ENCODE measurements at regions not wholly inside any gene's neighbourhood (a gene's known extent, or its start where the extent isn't known, plus 50 kb on each side); places are given as distances from the start of the nearest gene placed in this dataset.

DNA sequence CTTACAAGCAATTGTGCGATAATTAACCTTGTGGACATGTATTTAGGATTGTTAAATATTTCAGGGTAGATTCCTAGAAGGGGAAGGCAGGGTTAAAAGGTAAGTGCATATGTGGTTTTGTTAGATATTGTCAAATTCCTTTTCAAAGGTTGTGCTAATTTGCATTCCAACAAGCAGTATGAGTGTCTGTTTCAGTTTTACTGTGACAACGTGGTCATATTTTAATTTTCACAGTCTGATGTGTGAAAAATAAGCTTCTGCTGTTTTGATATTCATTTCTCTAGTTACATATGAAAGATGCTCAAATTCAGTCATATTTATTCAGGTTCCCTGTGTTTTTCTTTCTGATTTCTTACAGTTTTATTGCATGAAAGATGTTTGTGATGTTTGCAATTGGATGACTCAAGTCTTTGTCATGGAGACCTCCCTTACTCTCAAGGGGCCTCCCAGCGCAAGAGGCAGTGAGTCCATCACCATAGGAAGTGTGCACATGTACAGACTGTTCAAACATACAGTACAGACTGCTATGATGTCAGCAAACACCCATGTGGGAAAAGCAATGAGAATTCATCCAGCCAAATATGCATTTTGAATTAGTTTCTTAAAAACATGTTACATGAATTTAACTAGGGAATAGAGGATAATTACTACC is 310.8 kb downstream of the GALR1 start:
- H3K4me1 ChIP-seq (ENCODE audit: control insufficient read depth, insufficient read depth, low read length): no peaks in the 10 kb centered on the region
- H3K9me3 ChIP-seq (ENCODE audit: control insufficient read depth, insufficient read depth, low read length): no peaks in the 10 kb centered on the region
- no peaks in the 10 kb centered on the region for H3K27me3 ChIP-seq (ENCODE audit: control insufficient read depth, insufficient read depth, low read length)
- WGBS (ENCODE audit: insufficient coverage, insufficient read length): no CpG with 5 or more reads among the region's 3 CpGs
- H3K4me3 ChIP-seq (ENCODE audit: low read length): no peak overlapping the region
- no peaks in the 10 kb centered on the region for H3K36me3 ChIP-seq (ENCODE audit: control insufficient read depth, insufficient read depth, low read length)
- DNase-seq (ENCODE audit: low read depth, low spot score): no peak
- H3K27ac ChIP-seq (ENCODE audit: low read length): no peak overlapping the region

DNA sequence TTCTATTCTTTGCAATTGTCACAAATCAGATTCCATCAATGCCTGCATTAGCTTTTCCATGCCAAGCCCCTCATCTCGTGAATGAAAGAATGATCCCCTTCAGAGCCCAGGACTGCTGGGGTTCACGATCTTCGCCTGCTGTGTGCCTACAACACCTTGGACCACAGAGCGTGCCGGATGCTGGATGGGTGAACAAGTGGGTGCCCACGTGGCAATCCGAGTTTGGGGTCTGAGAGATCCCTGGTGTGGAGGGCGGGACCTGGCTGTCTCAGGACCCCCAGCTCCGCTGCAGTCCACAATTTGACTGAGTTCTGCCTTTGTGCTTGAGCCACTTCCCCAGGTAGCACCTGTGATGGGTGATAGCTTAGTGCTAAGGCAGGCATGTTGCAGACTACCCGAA is 317.0 kb downstream of the GALR1 start:
- Histone ChIP-seq H3K27me3 (ENCODE audit: control insufficient read depth, insufficient read depth, low read length) (no peaks in the 10 kb centered on the region), H3K9me3 (ENCODE audit: control insufficient read depth, insufficient read depth, low read length) (no peaks in the 10 kb centered on the region), H3K4me1 (ENCODE audit: control insufficient read depth, insufficient read depth, low read length) (no peaks in the 10 kb centered on the region), H3K4me3 (ENCODE audit: low read length) (no peak overlapping the region), H3K36me3 (ENCODE audit: control insufficient read depth, insufficient read depth, low read length) (no peaks in the 10 kb centered on the region), H3K27ac (ENCODE audit: low read length) (no peak overlapping the region)
- no peak for DNase-seq (ENCODE audit: low read depth, low spot score)
- WGBS (ENCODE audit: insufficient coverage, insufficient read length): no CpG with 5 or more reads among the region's 10 CpGs

DNA sequence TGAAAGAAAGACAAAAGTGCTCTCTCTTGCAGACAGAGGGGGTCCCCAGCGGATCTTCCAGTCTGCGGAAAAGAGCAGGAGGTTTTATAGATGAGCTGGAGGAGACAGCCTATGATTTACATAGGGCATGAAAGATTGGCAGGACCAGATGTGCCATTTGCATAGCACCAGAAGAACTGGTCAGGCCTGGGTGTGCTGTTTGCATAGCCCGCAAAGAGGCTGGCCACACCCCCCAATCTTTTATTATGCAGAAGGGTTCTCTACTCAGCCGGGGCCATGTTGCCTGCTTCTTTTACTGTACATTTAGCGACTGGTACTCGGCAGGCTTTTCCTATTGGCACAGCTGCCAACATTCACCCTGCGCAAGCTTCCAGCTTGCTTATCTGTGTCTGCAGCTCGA is 317.6 kb downstream of the GALR1 start:
- no peaks in the 10 kb centered on the region for H3K4me1 ChIP-seq (ENCODE audit: control insufficient read depth, insufficient read depth, low read length)
- H3K27me3 ChIP-seq (ENCODE audit: control insufficient read depth, insufficient read depth, low read length): no peaks in the 10 kb centered on the region
- H3K27ac ChIP-seq (ENCODE audit: low read length): no peak overlapping the region
- no peaks in the 10 kb centered on the region for H3K36me3 ChIP-seq (ENCODE audit: control insufficient read depth, insufficient read depth, low read length)
- H3K9me3 ChIP-seq (ENCODE audit: control insufficient read depth, insufficient read depth, low read length): no peaks in the 10 kb centered on the region
- no CpG with 5 or more reads among the region's 8 CpGs for WGBS (ENCODE audit: insufficient coverage, insufficient read length)
- DNase-seq (ENCODE audit: low read depth, low spot score): no peak
- H3K4me3 ChIP-seq (ENCODE audit: low read length): no peak overlapping the region

DNA sequence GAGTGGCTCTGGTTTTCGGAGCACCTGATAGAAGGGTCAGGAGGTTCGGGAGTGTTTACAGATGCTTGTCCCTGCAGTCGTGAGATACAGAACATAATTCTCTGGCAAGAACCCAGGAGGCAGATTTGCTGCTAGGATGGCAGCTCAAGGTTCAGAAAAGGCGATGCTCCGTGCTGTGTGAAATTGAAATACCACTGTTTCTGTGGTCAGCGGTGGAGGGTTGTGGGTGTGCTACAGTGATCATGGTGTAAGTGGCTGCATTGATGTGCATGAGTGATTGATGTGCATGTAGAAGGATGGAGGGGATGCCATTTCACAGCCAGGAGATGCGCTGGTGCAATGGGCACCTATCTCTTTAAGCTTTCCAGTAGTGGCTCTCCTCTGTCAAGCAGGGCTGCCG is 322.1 kb downstream of the GALR1 start:
- H3K27ac ChIP-seq (ENCODE audit: low read length): no peak overlapping the region
- no peaks in the 10 kb centered on the region for H3K27me3 ChIP-seq (ENCODE audit: control insufficient read depth, insufficient read depth, low read length)
- WGBS (ENCODE audit: insufficient coverage, insufficient read length): no CpG with 5 or more reads among the region's 8 CpGs
- H3K9me3 ChIP-seq (ENCODE audit: control insufficient read depth, insufficient read depth, low read length): no peaks in the 10 kb centered on the region
- H3K36me3 ChIP-seq (ENCODE audit: control insufficient read depth, insufficient read depth, low read length): no peaks in the 10 kb centered on the region
- no peak overlapping the region for H3K4me3 ChIP-seq (ENCODE audit: low read length)
- no peak for DNase-seq (ENCODE audit: low read depth, low spot score)
- no peaks in the 10 kb centered on the region; the same call in 1 of the 2 replicates for H3K4me1 ChIP-seq (ENCODE audit: control insufficient read depth, insufficient read depth, low read length)

DNA sequence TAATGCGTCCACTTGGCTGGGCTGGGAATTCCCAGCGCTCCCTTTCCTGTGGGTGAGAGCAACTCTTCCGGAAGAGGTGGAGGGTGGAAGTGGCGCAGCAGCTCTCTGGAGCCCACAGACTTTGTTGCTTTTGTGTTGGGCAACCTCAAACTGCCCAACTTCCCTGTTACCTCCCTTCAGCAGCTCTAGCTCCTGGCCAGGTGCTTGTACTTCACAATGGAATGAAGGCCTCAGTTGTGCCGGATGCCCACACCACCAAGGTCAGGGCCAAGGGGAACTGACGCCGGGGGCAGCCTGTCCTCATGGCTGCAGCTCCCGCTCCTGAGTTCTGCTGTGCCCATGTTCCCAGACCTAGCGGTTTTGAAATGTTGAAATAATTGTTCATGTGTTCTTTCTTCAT is 322.9 kb downstream of the GALR1 start:
- Histone ChIP-seq H3K4me1 (ENCODE audit: control insufficient read depth, insufficient read depth, low read length) (no peaks in the 10 kb centered on the region; the same call in 1 of the 2 replicates), H3K9me3 (ENCODE audit: control insufficient read depth, insufficient read depth, low read length) (no peaks in the 10 kb centered on the region), H3K36me3 (ENCODE audit: control insufficient read depth, insufficient read depth, low read length) (no peaks in the 10 kb centered on the region), H3K4me3 (ENCODE audit: low read length) (no peak overlapping the region), H3K27me3 (ENCODE audit: control insufficient read depth, insufficient read depth, low read length) (no peaks in the 10 kb centered on the region), H3K27ac (ENCODE audit: low read length) (no peak overlapping the region)
- DNase-seq (ENCODE audit: low read depth, low spot score): no peak
- no CpG with 5 or more reads among the region's 9 CpGs for WGBS (ENCODE audit: insufficient coverage, insufficient read length)

DNA sequence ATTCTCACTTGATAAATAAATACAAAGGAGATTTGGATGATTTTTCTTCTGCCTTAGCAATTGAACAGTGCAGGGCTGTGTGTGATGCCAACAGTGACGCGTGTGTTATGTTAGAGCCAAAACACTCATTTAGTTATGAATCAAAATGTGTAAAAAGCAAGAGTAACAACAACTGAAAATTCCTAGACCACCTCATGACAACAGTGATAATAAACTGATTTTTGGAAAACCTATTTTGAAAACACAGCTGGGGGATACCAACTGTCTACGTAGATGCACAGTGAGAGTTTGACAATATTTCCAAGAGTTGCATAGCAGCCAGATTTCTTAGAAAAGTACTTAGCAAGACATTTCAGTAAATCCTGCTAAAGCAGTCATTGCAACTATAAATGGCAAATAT is 323.9 kb downstream of the GALR1 start:
- whole genome bisulfite sequencing (ENCODE audit: insufficient coverage, insufficient read length): no CpG with 5 or more reads among the region's 3 CpGs
- Histone ChIP-seq H3K27ac (ENCODE audit: low read length) (no peak overlapping the region), H3K9me3 (ENCODE audit: control insufficient read depth, insufficient read depth, low read length) (no peaks in the 10 kb centered on the region), H3K36me3 (ENCODE audit: control insufficient read depth, insufficient read depth, low read length) (no peaks in the 10 kb centered on the region), H3K27me3 (ENCODE audit: control insufficient read depth, insufficient read depth, low read length) (no peaks in the 10 kb centered on the region), H3K4me3 (ENCODE audit: low read length) (no peak overlapping the region), H3K4me1 (ENCODE audit: control insufficient read depth, insufficient read depth, low read length) (no peaks in the 10 kb centered on the region; the same call in 1 of the 2 replicates)
- DNase-seq (ENCODE audit: low read depth, low spot score): no peak

DNA sequence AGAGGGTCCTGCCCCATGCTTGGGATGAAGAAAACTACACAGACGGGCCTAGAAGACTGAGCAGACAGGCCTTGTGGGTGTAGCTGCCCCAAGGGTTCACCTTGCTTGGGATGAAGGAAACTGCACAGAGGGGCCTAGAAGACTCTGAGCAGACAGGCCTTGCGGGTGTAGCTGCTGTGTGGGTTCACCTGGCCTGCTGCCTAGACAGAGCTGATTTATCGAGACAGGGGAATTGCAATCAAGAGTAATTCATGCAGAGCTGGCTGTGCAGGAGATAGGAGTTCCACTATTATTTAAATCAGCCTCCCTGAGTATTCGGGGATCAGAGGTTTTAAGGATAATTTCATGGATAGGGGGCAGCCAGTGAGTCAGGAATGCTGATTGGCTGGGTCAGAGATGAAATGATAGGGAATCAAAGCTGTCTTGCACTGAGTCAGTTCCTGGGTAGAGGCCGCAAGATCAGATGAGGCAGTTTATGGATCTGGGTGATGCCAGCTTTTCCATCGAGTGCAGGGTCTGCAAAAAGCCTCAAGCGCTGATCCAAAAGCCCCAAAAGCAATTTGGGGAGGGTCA is 341.4 kb downstream of the GALR1 start:
- H3K9me3 ChIP-seq (ENCODE audit: control insufficient read depth, insufficient read depth, low read length): no peaks in the 10 kb centered on the region
- no peak overlapping the region for H3K4me3 ChIP-seq (ENCODE audit: low read length)
- H3K36me3 ChIP-seq (ENCODE audit: control insufficient read depth, insufficient read depth, low read length): no peaks in the 10 kb centered on the region
- no peaks in the 10 kb centered on the region for H3K27me3 ChIP-seq (ENCODE audit: control insufficient read depth, insufficient read depth, low read length)
- no peaks in the 10 kb centered on the region for H3K4me1 ChIP-seq (ENCODE audit: control insufficient read depth, insufficient read depth, low read length)
- H3K27ac ChIP-seq (ENCODE audit: low read length): no peak overlapping the region
- DNase-seq (ENCODE audit: low read depth, low spot score): no peak
- no CpG with 5 or more reads among the region's 7 CpGs for WGBS (ENCODE audit: insufficient coverage, insufficient read length)

DNA sequence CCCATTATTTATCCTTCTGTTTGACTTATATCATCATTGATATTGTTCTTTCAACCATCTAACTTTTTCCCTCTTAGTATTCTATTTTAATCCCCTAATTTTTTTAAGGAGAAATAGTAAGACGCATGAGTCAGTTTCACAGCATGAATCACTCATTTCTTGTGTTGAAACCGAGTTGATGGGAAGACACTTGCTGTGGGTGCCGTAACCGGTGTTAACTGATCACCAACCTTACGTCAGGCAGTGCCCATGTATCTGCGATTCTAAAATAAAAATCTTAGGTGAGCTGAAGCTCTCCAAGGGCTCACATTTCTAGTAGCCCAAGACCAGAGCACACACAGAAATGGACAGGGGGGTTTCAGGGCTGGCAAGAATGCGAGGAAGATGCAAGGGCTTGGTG is 348.1 kb downstream of the GALR1 start:
- Histone ChIP-seq H3K4me1 (ENCODE audit: control insufficient read depth, insufficient read depth, low read length) (no peaks in the 10 kb centered on the region), H3K27ac (ENCODE audit: low read length) (no peak overlapping the region), H3K4me3 (ENCODE audit: low read length) (no peak overlapping the region), H3K36me3 (ENCODE audit: control insufficient read depth, insufficient read depth, low read length) (no peaks in the 10 kb centered on the region), H3K27me3 (ENCODE audit: control insufficient read depth, insufficient read depth, low read length) (no peaks in the 10 kb centered on the region), H3K9me3 (ENCODE audit: control insufficient read depth, insufficient read depth, low read length) (no peaks in the 10 kb centered on the region)
- WGBS (ENCODE audit: insufficient coverage, insufficient read length): no CpG with 5 or more reads among the region's 7 CpGs
- DNase-seq (ENCODE audit: low read depth, low spot score): no peak

DNA sequence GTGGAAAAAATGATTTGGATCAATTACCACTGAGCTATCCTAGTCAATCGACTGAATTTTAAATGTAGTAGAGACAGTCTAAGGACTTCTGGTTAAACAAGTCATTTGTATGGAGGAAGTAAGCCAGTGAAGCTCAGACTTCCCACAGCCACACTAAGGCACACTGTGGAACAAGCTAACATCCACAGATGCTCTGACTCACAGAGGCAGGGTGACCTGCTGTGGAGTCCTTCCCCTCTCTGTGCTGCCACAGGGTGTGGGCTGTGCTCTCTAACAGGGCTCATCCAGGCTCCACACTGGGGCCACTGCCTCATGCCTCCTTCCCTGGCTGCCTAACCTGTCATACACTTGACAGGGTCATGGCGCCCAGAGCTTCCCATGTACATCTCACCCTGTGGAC is 351.0 kb downstream of the GALR1 start:
- DNase-seq (ENCODE audit: low read depth, low spot score): no peak
- Histone ChIP-seq H3K36me3 (ENCODE audit: control insufficient read depth, insufficient read depth, low read length) (no peaks in the 10 kb centered on the region), H3K4me1 (ENCODE audit: control insufficient read depth, insufficient read depth, low read length) (no peaks in the 10 kb centered on the region), H3K9me3 (ENCODE audit: control insufficient read depth, insufficient read depth, low read length) (no peaks in the 10 kb centered on the region), H3K27ac (ENCODE audit: low read length) (no peak overlapping the region), H3K4me3 (ENCODE audit: low read length) (no peak overlapping the region), H3K27me3 (ENCODE audit: control insufficient read depth, insufficient read depth, low read length) (no peaks in the 10 kb centered on the region)
- no CpG with 5 or more reads among the region's 2 CpGs for WGBS (ENCODE audit: insufficient coverage, insufficient read length)

DNA sequence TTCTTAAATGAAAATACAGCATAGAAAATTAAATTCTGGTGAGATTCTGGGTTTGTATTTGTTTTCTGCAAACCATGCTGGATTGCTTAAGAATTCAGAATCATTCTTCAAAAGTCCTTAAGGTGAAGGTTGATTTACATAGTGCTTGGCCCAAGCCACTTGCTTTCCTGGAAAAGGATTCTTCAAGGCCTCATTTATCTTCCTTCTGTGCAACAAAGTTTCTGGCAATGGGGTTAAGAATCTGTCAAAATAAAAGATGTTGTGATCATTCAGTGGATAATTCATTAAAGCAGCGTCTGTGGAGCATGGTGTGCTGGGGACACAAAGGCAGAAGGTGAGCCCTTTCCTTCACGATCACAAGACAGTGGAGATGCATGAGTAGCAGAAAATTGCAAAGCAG is 351.9 kb downstream of the GALR1 start:
- Histone ChIP-seq H3K36me3 (ENCODE audit: control insufficient read depth, insufficient read depth, low read length) (no peaks in the 10 kb centered on the region), H3K4me1 (ENCODE audit: control insufficient read depth, insufficient read depth, low read length) (no peaks in the 10 kb centered on the region), H3K27ac (ENCODE audit: low read length) (no peak overlapping the region), H3K4me3 (ENCODE audit: low read length) (no peak overlapping the region), H3K9me3 (ENCODE audit: control insufficient read depth, insufficient read depth, low read length) (no peaks in the 10 kb centered on the region), H3K27me3 (ENCODE audit: control insufficient read depth, insufficient read depth, low read length) (no peaks in the 10 kb centered on the region)
- WGBS (ENCODE audit: insufficient coverage, insufficient read length): no CpG with 5 or more reads among the region's 2 CpGs
- DNase-seq (ENCODE audit: low read depth, low spot score): no peak

DNA sequence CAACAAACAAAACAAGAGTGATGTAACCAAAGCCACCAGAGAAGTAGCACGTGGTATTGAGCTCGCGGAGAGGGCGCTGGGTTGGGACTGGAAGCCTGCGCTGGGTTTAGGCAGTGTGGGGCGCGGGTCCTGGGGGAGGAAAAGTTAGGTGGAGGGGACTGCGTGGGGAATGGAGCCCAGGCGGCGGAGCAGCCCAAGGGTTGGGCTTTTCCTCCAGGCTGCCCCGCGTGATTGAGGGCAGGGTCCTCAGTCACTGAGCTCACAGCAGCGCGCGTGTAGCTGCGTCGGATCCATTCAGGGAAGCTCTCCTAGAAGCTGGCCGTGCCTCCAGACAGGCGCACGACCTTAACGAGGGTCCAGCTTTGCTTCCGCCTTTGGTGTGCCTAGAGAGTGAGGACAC is 357.4 kb downstream of the GALR1 start:
- H3K36me3 ChIP-seq (ENCODE audit: control insufficient read depth, insufficient read depth, low read length): no peaks in the 10 kb centered on the region
- no peak for DNase-seq (ENCODE audit: low read depth, low spot score)
- no peaks in the 10 kb centered on the region for H3K9me3 ChIP-seq (ENCODE audit: control insufficient read depth, insufficient read depth, low read length)
- no peaks in the 10 kb centered on the region for H3K4me1 ChIP-seq (ENCODE audit: control insufficient read depth, insufficient read depth, low read length)
- H3K27ac ChIP-seq (ENCODE audit: low read length): no peak overlapping the region
- no peak overlapping the region for H3K4me3 ChIP-seq (ENCODE audit: low read length)
- H3K27me3 ChIP-seq (ENCODE audit: control insufficient read depth, insufficient read depth, low read length): no peaks in the 10 kb centered on the region
- WGBS (ENCODE audit: insufficient coverage, insufficient read length): no CpG with 5 or more reads among the region's 22 CpGs
